NAMALWA (cell line): ENCODE measurements at regions not wholly inside any gene's neighbourhood (a gene's known extent, or its start where the extent isn't known, plus 50 kb on each side); places are given as distances from the start of the nearest gene placed in this dataset.

Experiments used
- DNase-seq: peaks from one replicate; pipeline ENCODE4 v3.0.0-alpha.2; 2015; ENCODE audit warnings: low spot score

DNA sequence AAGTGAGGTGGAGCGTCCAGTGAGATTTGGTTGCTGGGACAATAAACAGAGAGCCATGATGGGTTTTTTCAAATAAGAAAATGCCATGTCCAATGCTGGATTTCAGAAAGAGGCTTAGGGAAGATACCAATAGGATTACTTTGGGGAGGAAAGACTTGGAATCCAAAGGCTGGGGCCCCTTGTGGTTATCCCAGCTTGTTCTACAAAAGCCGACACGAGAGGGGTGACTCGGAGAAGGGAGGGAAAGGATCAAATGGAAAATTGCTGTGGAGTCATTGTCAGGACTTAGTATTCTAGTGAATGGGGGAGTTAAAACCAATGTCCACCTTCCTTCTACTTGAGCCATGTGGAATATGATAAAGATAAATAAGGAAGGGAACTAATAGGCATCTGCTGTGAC, 305.5 kb downstream of the SOX9 start:
- no peak for DNase-seq

GRCh38 chr17:72426948-72427760, 306.3 kb downstream of the SOX9 start:
- no peak for DNase-seq

- no peak for DNase-seq
Observed at GRCh38 chr17:72427761-72428109, 306.9 kb downstream of the SOX9 start.

- DNase-seq = no peak
Observed at GRCh38 chr17:72429066-72429638, 308.3 kb downstream of the SOX9 start.

DNA sequence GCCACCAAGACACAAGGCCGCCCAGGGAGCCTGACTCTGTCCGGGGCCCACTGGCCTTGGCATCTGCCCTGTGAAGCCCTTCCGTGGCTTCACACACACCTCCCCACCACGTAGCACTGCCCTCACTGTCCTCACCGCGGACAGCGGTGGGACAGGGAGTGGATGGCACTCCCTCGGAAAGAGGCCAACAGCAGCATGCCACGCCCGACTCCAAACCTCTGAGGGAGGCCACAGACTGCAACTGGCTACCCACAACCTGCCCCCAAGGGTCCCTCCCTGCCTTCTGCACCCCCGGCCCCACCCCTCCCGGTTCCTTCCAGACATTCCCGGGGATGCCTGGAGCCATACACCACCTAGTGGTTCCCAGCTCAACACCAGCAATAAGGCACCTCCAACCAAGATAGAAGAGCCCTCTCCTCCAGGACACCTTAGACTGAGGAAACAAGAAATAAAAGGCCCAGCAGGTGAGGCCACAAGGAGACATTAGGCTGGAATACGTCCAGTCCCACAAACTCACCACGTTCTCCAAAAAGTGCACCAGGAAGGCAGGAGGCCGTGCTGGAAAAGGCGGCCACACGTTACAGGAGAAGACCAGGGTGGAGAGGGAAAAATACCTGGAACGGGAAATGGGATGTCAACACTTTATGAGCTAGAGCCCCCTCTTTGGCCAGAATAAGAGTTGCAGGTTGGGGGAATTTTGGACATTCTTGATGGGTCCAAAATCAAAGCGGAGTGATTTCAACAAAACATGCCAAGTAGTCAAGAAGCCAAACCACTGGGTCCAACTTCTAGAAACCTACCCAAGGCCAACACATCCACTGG, 310.0 kb downstream of the SOX9 start:
- no peak for DNase-seq

- DNase-seq = no peak
Observed at GRCh38 chr17:72432143-72432621, 311.4 kb downstream of the SOX9 start.

DNA sequence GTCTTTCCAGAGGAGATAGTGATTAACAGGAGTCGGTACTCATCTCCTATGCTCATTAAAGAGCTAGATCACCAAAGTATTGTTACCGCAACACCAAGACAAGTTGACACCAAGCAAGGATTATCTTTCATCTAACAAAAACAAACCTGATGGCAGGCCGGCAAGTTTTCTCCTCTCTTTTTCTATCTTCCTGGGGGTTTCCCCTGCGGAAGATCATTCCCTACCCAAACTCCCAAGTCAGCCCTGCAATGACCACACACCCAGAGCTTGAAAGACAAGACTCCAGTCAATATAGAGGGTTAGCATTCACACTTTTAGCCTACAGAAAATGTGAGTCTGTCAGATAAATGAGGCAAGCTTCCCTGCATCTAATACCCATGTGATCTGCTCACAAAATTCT, 312.1 kb downstream of the SOX9 start:
- DNase-seq = no peak

DNA sequence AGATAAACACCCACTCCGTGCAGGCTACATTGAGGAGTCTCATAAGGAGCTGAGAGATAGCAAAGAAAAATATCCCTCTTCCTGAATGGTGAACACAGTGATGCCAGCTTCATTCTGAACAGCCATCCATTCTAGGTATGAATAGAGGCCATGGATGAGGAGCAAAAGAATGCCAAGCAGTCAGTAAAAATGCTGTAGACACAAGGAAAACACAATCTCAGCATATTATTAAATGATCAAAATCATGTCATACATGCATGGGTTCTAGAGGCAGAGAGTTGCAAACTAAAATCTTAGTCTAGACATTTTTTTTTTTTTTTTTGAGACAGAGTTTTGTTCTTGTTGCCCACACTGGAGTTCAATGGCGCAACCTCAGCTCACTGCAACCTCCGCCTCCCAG, 313.0 kb downstream of the SOX9 start:
- no peak for DNase-seq

DNA sequence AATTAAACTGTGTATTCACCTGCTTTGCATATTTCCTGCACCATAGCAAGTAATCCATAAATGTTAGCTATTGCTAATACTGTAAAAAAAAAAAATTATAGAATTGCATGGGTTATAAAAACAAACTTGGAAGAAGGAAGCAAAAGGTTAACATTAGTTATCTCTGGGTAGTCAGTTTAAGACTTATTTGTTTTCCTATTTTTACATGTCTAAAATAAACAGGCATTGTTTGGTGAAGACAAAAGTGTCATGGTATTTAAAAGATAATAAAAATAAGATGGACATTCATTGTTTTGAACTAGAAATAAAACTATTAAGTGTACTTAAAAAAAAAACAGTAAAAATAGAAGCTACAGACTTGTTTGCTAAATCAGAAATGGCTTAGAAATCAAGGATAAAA, 313.8 kb downstream of the SOX9 start:
- DNase-seq = no peak

GRCh38 chr17:72434991-72435618, 314.3 kb downstream of the SOX9 start:
- DNase-seq = no peak

DNA sequence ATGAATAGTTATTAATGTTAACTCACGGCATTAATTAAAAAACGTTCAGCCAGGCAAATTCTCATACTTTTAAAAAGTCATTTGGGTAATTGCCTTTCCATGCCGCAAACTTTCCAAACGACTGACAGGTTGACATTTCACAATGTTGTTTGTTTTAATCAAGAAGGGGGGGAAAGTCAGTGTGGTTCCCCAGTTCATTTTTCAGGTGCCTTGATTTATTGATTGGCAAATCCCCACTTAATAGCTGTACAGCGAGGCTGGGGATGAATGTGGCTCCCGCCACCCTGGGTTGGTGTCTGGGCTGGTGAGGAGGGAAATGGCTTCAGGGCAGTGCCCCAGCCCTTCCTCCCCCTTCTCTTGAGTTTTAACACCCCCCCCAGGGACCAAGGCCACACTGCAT, 318.0 kb downstream of the SOX9 start:
- DNase-seq = no peak

DNA sequence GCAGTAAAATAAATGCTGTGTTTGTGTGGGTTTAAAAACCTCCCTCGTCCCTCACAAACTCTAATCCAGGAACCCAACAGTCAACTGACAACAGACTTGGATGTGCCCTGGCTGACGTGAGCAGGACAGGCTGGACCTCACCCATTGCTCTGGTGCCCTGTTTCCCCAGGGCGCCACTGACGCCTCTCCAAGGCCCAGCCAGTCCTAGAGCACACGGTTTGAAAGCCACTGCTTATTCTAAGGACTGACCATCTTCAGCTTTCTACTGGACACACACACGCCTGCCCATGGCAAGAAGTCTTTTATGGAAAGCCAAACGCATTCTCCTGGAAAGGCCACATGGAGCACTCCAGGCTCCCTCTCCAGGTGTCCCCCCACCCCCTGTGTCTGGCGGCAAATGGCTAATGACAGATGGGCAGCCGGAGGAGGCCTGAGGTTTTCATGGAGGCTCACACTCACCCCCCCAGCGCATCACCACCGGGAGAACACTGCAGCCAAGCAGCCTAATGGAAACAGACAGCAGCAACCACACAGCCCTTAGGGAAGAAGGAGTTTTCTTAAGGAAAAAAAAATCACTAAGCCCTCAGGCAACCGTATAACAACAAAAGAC, 319.2 kb downstream of the SOX9 start:
- no peak for DNase-seq

DNA sequence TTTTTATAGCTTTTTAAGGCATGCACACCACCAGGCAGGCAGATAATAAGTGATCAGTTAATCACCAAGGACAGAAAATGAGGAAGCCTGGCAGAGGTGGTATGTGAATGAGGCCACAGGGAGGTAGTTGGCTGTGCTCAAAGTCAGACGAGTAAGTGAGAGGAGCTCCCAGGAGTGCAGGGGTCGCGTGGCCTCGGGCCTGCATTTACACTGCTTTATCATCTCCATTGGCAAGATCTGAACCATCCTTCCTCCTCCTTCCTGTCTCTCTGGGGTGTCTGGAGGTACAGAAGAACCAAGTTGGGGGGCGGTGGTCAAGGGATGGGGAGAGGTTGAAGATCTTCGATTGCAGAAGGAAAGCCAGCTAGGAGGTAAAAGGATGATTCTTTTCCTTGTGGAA, 320.1 kb downstream of the SOX9 start:
- DNase-seq = no peak

DNA sequence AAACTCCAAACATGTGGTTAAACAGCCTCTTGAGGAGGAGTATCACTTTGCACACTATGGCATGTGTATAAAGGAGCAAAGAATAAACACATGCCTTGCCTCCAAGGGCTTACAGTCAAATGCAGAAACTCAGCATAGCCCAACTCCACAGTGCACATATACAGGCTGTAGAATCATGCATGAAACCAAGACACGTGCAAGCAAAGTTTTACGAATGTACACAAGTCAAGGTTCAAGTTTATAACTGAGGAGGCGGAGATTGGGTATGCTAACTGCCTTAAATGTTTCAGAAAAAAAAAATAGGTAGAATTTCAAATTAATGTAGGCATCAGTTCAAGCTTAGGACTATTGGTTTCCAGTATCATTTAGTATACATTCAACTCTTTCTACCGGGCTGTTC, 321.1 kb downstream of the SOX9 start:
- no peak for DNase-seq

- DNase-seq = no peak
Observed at GRCh38 chr17:72444517-72445054, 323.8 kb downstream of the SOX9 start.

- no peak for DNase-seq
Observed at GRCh38 chr17:72445055-72445991, 324.5 kb downstream of the SOX9 start.

DNA sequence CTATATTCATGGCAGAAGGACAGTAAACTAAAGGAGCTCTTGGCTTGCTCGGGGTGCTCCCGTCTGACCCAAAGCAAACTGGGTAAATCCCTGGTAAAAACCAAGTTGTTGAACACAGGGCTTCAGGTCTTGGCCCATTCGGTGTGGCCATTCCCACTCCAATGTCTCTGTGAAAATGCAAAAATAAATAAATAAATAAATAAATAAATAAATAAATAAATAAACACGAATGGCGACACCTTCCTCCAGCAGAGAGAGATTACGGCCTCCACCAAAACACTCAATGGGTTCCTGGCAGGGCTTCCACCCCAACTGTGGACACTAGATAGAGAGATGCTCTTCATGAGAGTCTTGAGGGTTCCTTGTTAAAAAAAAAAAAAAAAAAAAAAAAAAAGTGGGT, 325.3 kb downstream of the SOX9 start:
- DNase-seq = no peak

- DNase-seq = no peak
Observed at GRCh38 chr17:72446525-72447250, 325.9 kb downstream of the SOX9 start.

- no peak for DNase-seq
Observed at GRCh38 chr17:72447251-72447640, 326.4 kb downstream of the SOX9 start.

DNA sequence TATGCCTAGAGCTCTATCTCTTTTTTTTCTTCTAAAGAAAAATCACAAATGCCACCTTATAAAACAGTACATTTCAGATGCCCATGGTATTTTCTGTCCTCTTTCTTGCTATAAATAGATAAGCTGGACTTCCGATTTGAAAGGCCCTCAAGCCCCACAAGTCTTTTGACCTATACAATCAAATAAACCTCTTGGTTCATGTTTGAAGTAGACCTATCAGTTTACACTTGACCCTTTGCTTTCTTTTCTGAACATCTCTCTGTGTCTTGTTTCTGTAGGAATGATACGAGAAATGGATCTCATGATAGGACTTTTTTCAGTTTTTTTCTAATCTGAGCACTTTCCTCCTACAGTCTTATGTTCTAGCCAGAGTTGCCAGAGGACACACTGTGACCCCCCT, 327.2 kb downstream of the SOX9 start:
- no peak for DNase-seq
